IMR-90 (cell line): ENCODE measurements at regions not wholly inside any gene's neighbourhood (a gene's known extent, or its start where the extent isn't known, plus 50 kb on each side); places are given as distances from the start of the nearest gene placed in this dataset.

Source experiments
- ATAC-seq: fragments of 200-7000 bp; cut with Tn5 transposase; 2 replicates; pipeline ENCODE4 v1.9.1; 2020; ENCODE audit warnings: low read depth, mild to moderate bottlenecking, moderate library complexity
- BruUV-seq: library from RNA; stranded (reverse); fragments of 400-500 nt; replicated peaks from 2 replicates; lab custom pipeline; 2021; lab: Mats Ljungman, UMichigan
- CTCF ChIA-PET: fragments of 300-600 bp; formaldehyde crosslinking; extraction: SDS; loops from one replicate; lab custom pipeline; 2021; ENCODE audit warnings: antibody characterized with exemption; lab: Yijun Ruan, JAX
- POLR2A ChIA-PET: fragments of 300-600 bp; sonication (Branson Sonifier 250); formaldehyde crosslinking; loops from one replicate; lab custom pipeline; 2022; ENCODE audit warnings: antibody characterized with exemption; ENCODE audit not compliant: unreplicated experiment; lab: Charles Lee
- DNase-seq: peaks from one replicate; pipeline ENCODE4 v3.0.0; 2013
- H2AFZ ChIP-seq: replicated peaks from 2 replicates; pipeline ENCODE3; 2013; ENCODE audit warnings: low read length, mild to moderate bottlenecking; ENCODE audit not compliant: poor library complexity
- H2AK5ac ChIP-seq: 2 replicates; pipeline ENCODE4 v1.6.1; 2013; ENCODE audit warnings: low read depth, low read length, inconsistent platforms
- H2AK9ac ChIP-seq: replicated peaks from 2 replicates; pipeline ENCODE3; 2013; ENCODE audit warnings: mild to moderate bottlenecking, low read depth, low read length, moderate library complexity; ENCODE audit not compliant: poor library complexity
- H2BK120ac ChIP-seq: 2 replicates; pipeline ENCODE4 v1.6.1; 2013; ENCODE audit warnings: low read depth, low read length, inconsistent platforms
- H2BK15ac ChIP-seq: 3 replicates; pipeline ENCODE4 v1.6.1; 2013; ENCODE audit warnings: low read depth, low read length, inconsistent platforms
- H2BK20ac ChIP-seq: 2 replicates; pipeline ENCODE4 v1.6.1; 2013; ENCODE audit warnings: low read depth, mild to moderate bottlenecking, inconsistent platforms, low read length, moderate library complexity
- H2BK5ac ChIP-seq: 2 replicates; pipeline ENCODE4 v1.6.1; 2013; ENCODE audit warnings: mild to moderate bottlenecking, low read depth, low read length, inconsistent platforms; ENCODE audit not compliant: poor library complexity, severe bottlenecking
- H3K14ac ChIP-seq: replicated peaks from 2 replicates; pipeline ENCODE4 v1.6.1; 2013; ENCODE audit warnings: low read depth, low read length, inconsistent platforms
- H3K18ac ChIP-seq: 2 replicates; pipeline ENCODE4 v1.6.1; 2013; ENCODE audit warnings: low read depth, low read length, control low read depth
- H3K23ac ChIP-seq: 2 replicates; pipeline ENCODE4 v1.6.1; 2013; ENCODE audit warnings: low read depth, low read length, inconsistent platforms
- H3K27ac ChIP-seq: 2 replicates; pipeline ENCODE4 v1.5.1; 2013; ENCODE audit warnings: mild to moderate bottlenecking, control low read depth, low read length; ENCODE audit not compliant: insufficient read depth
- H3K27me3 ChIP-seq: 2 replicates; pipeline ENCODE4 v1.6.1; 2013; ENCODE audit warnings: low read length; ENCODE audit not compliant: control insufficient read depth, insufficient read depth
- H3K36me3 ChIP-seq: 2 replicates; pipeline ENCODE4 v1.6.1; 2013; ENCODE audit warnings: low read length, mixed read lengths; ENCODE audit not compliant: control insufficient read depth, insufficient read depth
- H3K4ac ChIP-seq: 2 replicates; pipeline ENCODE4 v1.6.1; 2013; ENCODE audit warnings: low read depth, low read length, inconsistent platforms
- H3K4me1 ChIP-seq: 2 replicates; pipeline ENCODE4 v1.6.1; 2013; ENCODE audit warnings: low read length, mixed read lengths; ENCODE audit not compliant: control insufficient read depth, insufficient read depth
- H3K4me2 ChIP-seq: 2 replicates; pipeline ENCODE4 v1.6.1; 2013; ENCODE audit warnings: low read depth, mild to moderate bottlenecking, control low read depth, low read length, moderate library complexity
- H3K4me3 ChIP-seq: 2 replicates; pipeline ENCODE4 v1.5.1; 2013; ENCODE audit warnings: low read depth, mild to moderate bottlenecking, control low read depth, low read length, moderate library complexity; ENCODE audit not compliant: insufficient read depth
- H3K56ac ChIP-seq: 2 replicates; pipeline ENCODE4 v1.6.1; 2013; ENCODE audit warnings: low read length, inconsistent platforms; ENCODE audit not compliant: insufficient read depth; ENCODE audit errors: extremely low read depth
- H3K79me1 ChIP-seq, 2 experiments: 2 replicates each; pipeline ENCODE4 v1.6.1; 2013; ENCODE audit warnings: low read length in 2 of 2, inconsistent platforms in 1 of 2, low read depth in 1 of 2
- H3K9ac ChIP-seq: 2 replicates; pipeline ENCODE4 v1.6.1; 2013; ENCODE audit warnings: low read depth, low read length, control low read depth
- H3K9me1 ChIP-seq: 2 replicates; pipeline ENCODE4 v1.6.1; 2013; ENCODE audit warnings: low read length, inconsistent platforms; ENCODE audit not compliant: insufficient read depth
- H3K9me3 ChIP-seq: 2 replicates; pipeline ENCODE4 v1.6.1; 2013; ENCODE audit warnings: low read length; ENCODE audit not compliant: control insufficient read depth, insufficient read depth
- H4K20me1 ChIP-seq: 2 replicates; pipeline ENCODE4 v1.6.1; 2013; ENCODE audit warnings: low read length, inconsistent platforms; ENCODE audit not compliant: insufficient read depth
- H4K5ac ChIP-seq: 2 replicates; pipeline ENCODE4 v1.6.1; 2013; ENCODE audit warnings: mild to moderate bottlenecking, low read depth, low read length, control low read depth
- H4K8ac ChIP-seq, 2 experiments: 2 replicates each; pipeline ENCODE4 v1.6.1; 2013; ENCODE audit warnings: low read depth in 2 of 2, low read length in 2 of 2, control low read depth in 1 of 2, inconsistent platforms in 1 of 2
- H4K91ac ChIP-seq: 2 replicates; pipeline ENCODE4 v1.6.1; 2013; ENCODE audit warnings: low read depth, low read length, inconsistent platforms; ENCODE audit not compliant: insufficient read depth
- CHD1 ChIP-seq: IDR thresholded peaks from 2 replicates; pipeline ENCODE4 v1.6.1; 2012; ENCODE audit warnings: low read depth, low read length, improper control_type of control experiment
- CTCF ChIP-seq: conservative IDR thresholded peaks from 2 replicates; pipeline ENCODE4 v1.5.1; 2012; ENCODE audit warnings: mild to moderate bottlenecking, low read depth, low read length, improper control_type of control experiment
- FOS ChIP-seq: fragments of 150-350 bp; IDR thresholded peaks from 2 replicates; pipeline ENCODE4 v1.6.1; 2016; ENCODE audit warnings: low read depth, low read length
- MAFK ChIP-seq: IDR thresholded peaks from 2 replicates; pipeline ENCODE4 v1.6.1; 2012; ENCODE audit warnings: low read depth, low read length, improper control_type of control experiment
- MAZ ChIP-seq: IDR thresholded peaks from 2 replicates; pipeline ENCODE4 v1.6.1; 2012; ENCODE audit warnings: low read depth, mild to moderate bottlenecking, low read length, improper control_type of control experiment, moderate library complexity, borderline replicate concordance
- RAD21 ChIP-seq: IDR thresholded peaks from 2 replicates; pipeline ENCODE4 v1.6.1; 2012; ENCODE audit warnings: low read length, improper control_type of control experiment
- RCOR1 ChIP-seq: IDR thresholded peaks from 2 replicates; pipeline ENCODE4 v1.6.1; 2012; ENCODE audit warnings: mild to moderate bottlenecking, low read length, improper control_type of control experiment; ENCODE audit not compliant: insufficient replicate concordance
- RFX5 ChIP-seq: IDR thresholded peaks from 2 replicates; pipeline ENCODE4 v1.8.0; 2012; ENCODE audit warnings: low read depth, mild to moderate bottlenecking, low read length, moderate library complexity
- SMC3 ChIP-seq: fragments of 150-350 bp; IDR thresholded peaks from 2 replicates; pipeline ENCODE4 v1.6.1; 2016; ENCODE audit warnings: low read depth, mild to moderate bottlenecking, antibody characterized with exemption, low read length, moderate library complexity
- WGBS, 2 experiments: methylation state at CpG; one replicate each; pipeline versions ENCODE4 v1.1.5 to v1.1.7; 2013; ENCODE audit warnings: missing lambda C conversion rate in 2 of 2; ENCODE audit not compliant: insufficient read length in 1 of 2; ENCODE audit errors: extremely low coverage in 2 of 2; 5-methylcytosine and 5-hydroxymethylcytosine counted together
- dilution Hi-C: fragments of 300-500 bp; cut with HindIII; formaldehyde crosslinking; loops from one replicate; pipeline ENCODE4 v1.14.3; 2018; ENCODE audit warnings: low sequenced_read_pairs; ENCODE audit not compliant: unreplicated experiment
- in situ Hi-C: fragments of 300-500 bp; cut with MboI; formaldehyde crosslinking; loops from 3 replicates; pipeline ENCODE4 v1.14.3; 2019; ENCODE audit warnings: low sequenced_read_pairs, inconsistent platforms, mixed read lengths
- intact Hi-C: fragments of 100-400 bp; cut with micrococcal nuclease; formaldehyde crosslinking; loops from 2 replicates; pipeline ENCODE4 v1.10.0; 2022

GRCh38 chr1:197845886-197846285 is 56.5 kb upstream of the C1orf53 start:
- CTCF ChIA-PET = no interaction called here
- H4K5ac ChIP-seq = no peak overlapping the region

More at GRCh38 chr1:197845886-197846285, 56.5 kb upstream of the C1orf53 start:
- H2BK5ac ChIP-seq = no peak overlapping the region
- no peak overlapping the region for H2AK5ac ChIP-seq
- no TSS peak for BruUV-seq
- H3K9me3 ChIP-seq = no peaks in the 10 kb centered on the region
- WGBS, 2 experiments = no CpG with 5 or more reads among the region's 1 CpG
- H3K14ac ChIP-seq = no peak overlapping the region
- no peak overlapping the region for H3K56ac ChIP-seq
- intact Hi-C loops = no loop called here
- H3K79me1 ChIP-seq = no peaks in the 10 kb centered on the region
- H2BK15ac ChIP-seq = no peak overlapping the region
- no peak overlapping the region for H4K8ac ChIP-seq
- H3K9me1 ChIP-seq = peaks cover 2% of the 10 kb centered on the region; the same call in 1 of the 2 replicates
- POLR2A ChIA-PET = no interaction called here
- H3K4ac ChIP-seq = no peak overlapping the region
- H3K9ac ChIP-seq = no peak overlapping the region
- H2BK120ac ChIP-seq = no peak overlapping the region
- no peak overlapping the region for H2AK9ac ChIP-seq
- in situ Hi-C loops = no loop called here
- no peak overlapping the region for H3K4me3 ChIP-seq
- no peak overlapping the region for H2BK20ac ChIP-seq
- H3K18ac ChIP-seq = no peak overlapping the region
- DNase-seq (no peak), ATAC-seq (no peak)
- dilution Hi-C loops = no loop called here
- TF ChIP-seq RFX5 (no peak), RAD21 (no peak), RCOR1 (no peak), MAZ (no peak), CTCF (no peak), CHD1 (no peak), FOS (no peak), MAFK (no peak), SMC3 (no peak)
- H3K23ac ChIP-seq = no peak overlapping the region
- H2AFZ ChIP-seq = no peak overlapping the region
- H3K4me2 ChIP-seq = no peak overlapping the region
- no peaks in the 10 kb centered on the region for H3K27me3 ChIP-seq
- peaks cover 8% of the 10 kb centered on the region for H3K4me1 ChIP-seq
- no peaks in the 10 kb centered on the region for H4K20me1 ChIP-seq
- no peaks in the 10 kb centered on the region for H3K36me3 ChIP-seq
- no peak overlapping the region for H4K91ac ChIP-seq
- no peak overlapping the region for H3K27ac ChIP-seq
